Esophagus muscularis mucosa (tissue), 4 donors: ENCODE measurements at regions not wholly inside any gene's neighbourhood (a gene's known extent, or its start where the extent isn't known, plus 50 kb on each side); places are given as distances from the start of the nearest gene placed in this dataset.
A peak's percentile ranks its signal among the peaks of the same experiment; 100 is the strongest.

Source experiments
- DNase-seq: peaks from one replicate; pipeline ENCODE4 v3.0.0-alpha.2; 2017; ENCODE audit errors: extremely low spot score
- H3K27ac ChIP-seq, 4 donors: fragments of 200-600 bp; sonication (generic); replicated peaks in 1 of 4; 1 replicate in 3 of 4; 2 replicates in 1 of 4; pipeline ENCODE4 v1.5.1; 2016 to 2019; ENCODE audit warnings: mild to moderate bottlenecking in 1 of 4
- H3K27me3 ChIP-seq, 4 donors: fragments of 200-600 bp; sonication (generic); one replicate each; pipeline versions ENCODE4 v1.5.1 to v1.6.0; 2016 to 2019
- H3K36me3 ChIP-seq, 4 donors: fragments of 200-600 bp; sonication (generic); one replicate each; pipeline ENCODE4 v1.5.1; 2016 to 2019
- H3K4me1 ChIP-seq, 4 donors: fragments of 200-600 bp; sonication (generic); one replicate each; pipeline ENCODE4 v1.5.1; 2016 to 2019
- H3K4me3 ChIP-seq, 4 donors: fragments of 200-600 bp; sonication (generic); 1 replicate in 2 of 4; 2 replicates in 2 of 4; pipeline ENCODE4 v1.5.1; 2016 to 2019; ENCODE audit warnings: mild to moderate bottlenecking in 4 of 4, moderate library complexity in 1 of 4
- H3K9me3 ChIP-seq, 4 donors: fragments of 200-600 bp; sonication (generic); 1 replicate in 3 of 4; 2 replicates in 1 of 4; pipeline ENCODE4 v1.5.1; 2016 to 2019
- CTCF ChIP-seq, 3 experiments: fragments of 200-600 bp in 2 of 3; fragments of 450-650 bp in 1 of 3; sonication (generic) in 2 of 3; IDR thresholded peaks; one replicate each; pipeline ENCODE4 v1.5.1; 2017 to 2019; ENCODE audit warnings: antibody characterized with exemption in 3 of 3, mild to moderate bottlenecking in 2 of 3, moderate library complexity in 1 of 3
- EP300 ChIP-seq: sonication (generic); formaldehyde crosslinking; IDR thresholded peaks from one replicate; pipeline ENCODE4 v1.6.1; 2017; ENCODE audit warnings: antibody characterized with exemption
- POLR2A ChIP-seq: fragments of 450-650 bp; IDR thresholded peaks from one replicate; pipeline ENCODE4 v1.6.1; 2017; ENCODE audit warnings: antibody characterized with exemption, moderate library complexity, mild to moderate bottlenecking, low read depth
- POLR2AphosphoS5 ChIP-seq, 2 donors: sonication (generic); formaldehyde crosslinking; IDR thresholded peaks; one replicate each; pipeline ENCODE4 v1.6.1; 2017; ENCODE audit warnings: antibody characterized with exemption in 2 of 2
- WGBS: methylation state at CpG from one replicate; pipeline ENCODE4 v1.1.5; 2018; 5-methylcytosine and 5-hydroxymethylcytosine counted together
- intact Hi-C: fragments of 100-400 bp; cut with DNase I; formaldehyde crosslinking; loops from one replicate; pipeline ENCODE4 v1.15.1; 2023

DNA sequence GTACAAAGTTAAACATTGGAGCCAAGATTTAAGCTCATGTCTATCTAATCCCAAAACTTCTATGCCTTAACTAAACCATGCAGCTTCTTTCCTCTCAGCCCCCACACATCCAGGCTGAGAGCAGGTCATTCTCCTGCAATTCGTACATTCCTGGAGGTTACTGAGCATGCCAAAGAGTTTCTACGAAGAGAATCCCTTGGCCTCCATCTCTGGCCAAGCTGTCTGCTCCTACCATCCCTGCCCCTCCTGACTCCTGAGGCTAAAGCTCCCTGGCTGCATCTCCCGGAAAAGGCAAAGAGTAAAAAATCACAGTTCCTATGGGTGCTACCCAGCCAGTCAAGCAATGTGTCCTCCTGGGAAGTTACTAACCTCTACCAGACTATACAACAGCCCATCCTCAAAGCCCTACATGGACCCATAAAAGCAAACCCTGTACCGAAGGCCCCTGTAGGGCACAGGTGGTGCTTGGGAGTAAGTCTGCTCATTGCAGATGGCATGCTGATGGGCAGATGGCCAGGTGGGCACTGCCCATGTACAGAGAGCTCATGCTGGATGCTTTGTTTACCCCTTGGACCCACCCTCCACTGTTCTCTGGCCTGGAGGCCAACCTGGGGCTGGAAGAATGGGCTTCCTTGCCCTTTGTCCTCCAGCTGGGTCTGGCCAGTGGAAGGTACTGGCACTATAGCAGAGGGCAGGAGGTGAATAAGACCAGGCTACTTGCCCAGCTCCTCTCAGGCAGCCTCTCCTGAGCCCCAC lies 99.5 kb downstream of the TTC32 start:
- TF ChIP-seq POLR2A = no peak
- no peak for TF ChIP-seq CTCF (IDR thresholded peaks at IDR 0.05)
- TF ChIP-seq EP300 = no peak
- no peak for TF ChIP-seq POLR2AphosphoS5 (IDR thresholded peaks at IDR 0.05)
- 61% methylated on average over 4 of the region's 4 CpGs for WGBS
- no peak overlapping the region for H3K4me3 ChIP-seq
- peaks cover 20 to 26% (median 24%) of the 10 kb centered on the region in 4 donors for H3K4me1 ChIP-seq
- H3K36me3 ChIP-seq = no peaks in the 10 kb centered on the region
- peak overlapping the region; percentile 61 to 68 (median 62) for H3K27ac ChIP-seq
- no peaks in the 10 kb centered on the region for H3K9me3 ChIP-seq
- no peaks in the 10 kb centered on the region for H3K27me3 ChIP-seq
- DNase-seq = no peak
- intact Hi-C loops = no loop called here

DNA sequence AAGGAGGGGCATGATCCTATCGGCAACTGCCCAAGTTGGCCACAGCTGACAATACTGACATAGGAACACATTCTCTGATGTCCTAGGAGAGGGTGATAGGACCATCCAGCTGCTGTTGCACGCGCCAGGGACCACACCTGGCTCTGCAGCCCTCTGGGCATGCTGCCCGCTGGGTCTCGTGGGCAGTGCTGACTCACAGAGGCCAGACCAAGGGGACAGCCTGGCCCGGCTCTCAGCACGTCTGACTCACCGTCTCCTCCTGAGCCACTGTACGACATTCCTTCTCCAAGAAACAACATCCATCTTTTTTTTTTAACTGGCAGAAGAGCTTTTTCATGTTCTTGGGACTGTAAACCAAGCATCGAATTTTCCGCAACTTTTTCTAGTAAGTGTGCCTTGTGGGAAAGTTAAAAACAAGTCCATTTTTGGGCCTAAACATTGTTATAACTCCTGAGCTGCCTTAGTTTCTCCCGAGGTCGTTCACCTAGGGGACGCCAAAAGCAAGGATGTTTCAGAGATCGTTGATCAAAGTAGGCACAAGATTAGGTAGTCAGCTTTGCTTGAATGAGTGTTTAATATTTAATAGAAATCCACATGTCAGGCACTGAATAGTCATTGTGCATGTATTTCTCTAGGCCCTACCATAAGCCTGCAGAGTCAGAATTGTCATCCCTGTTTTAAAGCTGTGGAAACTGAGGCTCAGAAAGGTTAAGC lies 100.3 kb downstream of the TTC32 start:
- Histone ChIP-seq H3K9me3 (no peaks in the 10 kb centered on the region), H3K27ac (peak overlapping the region; percentile 61 to 71 (median 62)), H3K27me3 (no peaks in the 10 kb centered on the region), H3K36me3 (no peaks in the 10 kb centered on the region), H3K4me3 (no peak overlapping the region), H3K4me1 (peaks cover 20 to 26% (median 24%) of the 10 kb centered on the region in 4 donors)
- WGBS = 44% methylated on average over 13 of the region's 15 CpGs
- intact Hi-C loops = no loop called here
- TF ChIP-seq EP300 = peak; percentile 44
- TF ChIP-seq CTCF (IDR thresholded peaks at IDR 0.05) = no peak
- TF ChIP-seq POLR2AphosphoS5 (IDR thresholded peaks at IDR 0.05) = peak; percentile 88 to 92
- no peak for TF ChIP-seq POLR2A
- DNase-seq = no peak

DNA sequence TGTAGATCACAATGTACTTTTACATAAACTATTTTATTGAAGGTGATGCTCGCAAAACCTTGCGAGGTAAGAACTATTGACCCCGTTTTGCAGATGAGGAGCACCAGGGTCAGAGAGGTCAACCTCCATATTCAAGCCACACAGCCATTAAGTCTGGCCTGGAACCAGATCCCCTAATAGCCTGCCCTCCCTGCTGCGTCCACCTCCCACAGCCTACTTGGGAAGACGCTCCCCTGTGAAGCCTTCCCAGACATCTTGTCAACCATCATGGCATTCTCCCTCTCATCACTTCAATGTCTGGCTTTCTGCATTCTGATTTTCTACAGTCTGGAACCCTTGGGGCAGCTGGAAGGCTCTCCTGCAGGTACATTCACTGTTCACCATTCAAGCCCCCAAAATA lies 101.0 kb downstream of the TTC32 start:
- Histone ChIP-seq H3K27ac (peak overlapping the region; percentile 53 to 71 (median 62)), H3K36me3 (no peaks in the 10 kb centered on the region), H3K9me3 (no peaks in the 10 kb centered on the region), H3K27me3 (no peaks in the 10 kb centered on the region), H3K4me1 (peaks cover 20 to 26% (median 24%) of the 10 kb centered on the region in 4 donors), H3K4me3 (no peak overlapping the region)
- DNase-seq = no peak
- TF ChIP-seq POLR2A = no peak
- TF ChIP-seq CTCF (IDR thresholded peaks at IDR 0.05) = no peak
- TF ChIP-seq EP300 = no peak
- 93% methylated on average over 5 of the region's 5 CpGs for WGBS
- intact Hi-C loops = no loop called here

- no peaks in the 10 kb centered on the region for H3K36me3 ChIP-seq
- no peak for DNase-seq
- H3K4me1 ChIP-seq = peaks cover 20 to 26% (median 24%) of the 10 kb centered on the region in 4 donors
- H3K4me3 ChIP-seq = no peak overlapping the region
- WGBS = 86% methylated on average over 5 of the region's 8 CpGs
- no peak for TF ChIP-seq EP300
- intact Hi-C loops = no loop called here
- no peaks in the 10 kb centered on the region for H3K27me3 ChIP-seq
- peak overlapping the region in 3 of 4 donors; percentile 3 to 62 (median 62) for H3K27ac ChIP-seq
- H3K9me3 ChIP-seq = no peaks in the 10 kb centered on the region
Measured at GRCh38 chr2:19799881-19800780, 101.7 kb downstream of the TTC32 start.

GRCh38 chr2:19797871-19798270 lies 103.9 kb downstream of the TTC32 start:
- H3K4me3 ChIP-seq = no peak overlapping the region
- H3K9me3 ChIP-seq = no peaks in the 10 kb centered on the region
- WGBS = 85% methylated on average over 4 of the region's 4 CpGs
- intact Hi-C loops = no loop called here
- no peak for DNase-seq
- H3K27ac ChIP-seq = no peak overlapping the region
- H3K36me3 ChIP-seq = no peaks in the 10 kb centered on the region
- no peak for TF ChIP-seq CTCF (IDR thresholded peaks at IDR 0.05)
- no peak for TF ChIP-seq POLR2AphosphoS5 (IDR thresholded peaks at IDR 0.05)
- no peaks in the 10 kb centered on the region for H3K27me3 ChIP-seq
- peaks cover 20 to 24% (median 22%) of the 10 kb centered on the region in 4 donors for H3K4me1 ChIP-seq
